ENCODE measurements at regions not wholly inside any gene's neighbourhood (a gene's known extent, or its start where the extent isn't known, plus 50 kb on each side); places are given as distances from the start of the nearest gene placed in this dataset.
A peak's percentile ranks its signal among the peaks of the same experiment; 100 is the strongest.

GRCh38 chr5:92459654-92460053 lies 1076.5 kb upstream of the ARRDC3 start:
- ChIA-PET CTCF (no interaction called here), POLR2A (no interaction called here)
- no peak for TF ChIP-seq CTCF (IDR thresholded peaks at IDR 0.05; ENCODE audit: control extremely low read depth, extremely low read depth, low read depth, missing control alignments)
- DNase-seq (ENCODE audit: extremely low spot score) = no peak

GRCh38 chr5:92455011-92455410 lies 1071.9 kb upstream of the ARRDC3 start:
- peak; percentile 52 for DNase-seq (ENCODE audit: extremely low spot score)
- CTCF ChIA-PET = interaction anchor here (1.2 kb wide), 1 partner anchor 16 kb away, joined by 6 read pairs; no protein-coding TSS in a partner anchor
- TF ChIP-seq CTCF (IDR thresholded peaks at IDR 0.05; ENCODE audit: control extremely low read depth, extremely low read depth, low read depth, missing control alignments) = no peak
- POLR2A ChIA-PET = no interaction called here

- CTCF ChIA-PET = interaction anchor here (2.1 kb wide), 1 partner anchor 9 kb away, joined by 5 read pairs; no protein-coding TSS in a partner anchor
- no peak for TF ChIP-seq CTCF (IDR thresholded peaks at IDR 0.05; ENCODE audit: control extremely low read depth, extremely low read depth, low read depth, missing control alignments)
- no peak for DNase-seq (ENCODE audit: extremely low spot score)
- POLR2A ChIA-PET = no interaction called here
Observed at GRCh38 chr5:92444888-92445287, 1061.8 kb upstream of the ARRDC3 start.

GRCh38 chr5:92435781-92436180 lies 1052.7 kb upstream of the ARRDC3 start:
- DNase-seq (ENCODE audit: extremely low spot score) = no peak
- ChIA-PET CTCF (no interaction called here), POLR2A (no interaction called here)
- no peak for TF ChIP-seq CTCF (IDR thresholded peaks at IDR 0.05; ENCODE audit: control extremely low read depth, extremely low read depth, low read depth, missing control alignments)

- no peak for DNase-seq (ENCODE audit: extremely low spot score)
- CTCF ChIA-PET = interaction anchor here (0.7 kb wide), 1 partner anchor 11 kb away, joined by 3 read pairs; no protein-coding TSS in a partner anchor
- TF ChIP-seq CTCF (IDR thresholded peaks at IDR 0.05; ENCODE audit: control extremely low read depth, extremely low read depth, low read depth, missing control alignments) = no peak
- POLR2A ChIA-PET = no interaction called here
Observed at GRCh38 chr5:92429646-92430045, 1046.5 kb upstream of the ARRDC3 start.

GRCh38 chr5:92428415-92428814 lies 1045.3 kb upstream of the ARRDC3 start:
- ChIA-PET POLR2A (no interaction called here), CTCF (no interaction called here)

More at GRCh38 chr5:92428415-92428814, 1045.3 kb upstream of the ARRDC3 start:
- no peak for DNase-seq (ENCODE audit: extremely low spot score)
- no peak for TF ChIP-seq CTCF (IDR thresholded peaks at IDR 0.05; ENCODE audit: control extremely low read depth, extremely low read depth, low read depth, missing control alignments)

All from GM10248 (cell line).